CD4-positive, alpha-beta T cell (primary cell): ENCODE measurements at regions not wholly inside any gene's neighbourhood (a gene's known extent, or its start where the extent isn't known, plus 50 kb on each side); places are given as distances from the start of the nearest gene placed in this dataset.

ENCODE experiments used
- ATAC-seq: fragments of 200-7000 bp; cut with Tn5 transposase; one replicate; pipeline ENCODE4 v1.10.0; 2022; ENCODE audit warnings: mild to moderate bottlenecking; ENCODE audit not compliant: poor library complexity
- CTCF ChIA-PET: fragments of 350-600 bp; sonication (Branson Sonifier 250); formaldehyde crosslinking; loops from one replicate; lab custom pipeline; 2021; ENCODE audit warnings: antibody characterized with exemption, inconsistent platforms; lab: Charles Lee
- POLR2A ChIA-PET: fragments of 350-600 bp; sonication (Branson Sonifier 250); formaldehyde crosslinking; loops from one replicate; lab custom pipeline; 2021; ENCODE audit warnings: antibody characterized with exemption, inconsistent platforms; lab: Charles Lee
- DNase-seq, 14 experiments: peaks; one replicate each; pipeline ENCODE4 v3.0.0-alpha.2; 2013 to 2020; ENCODE audit warnings: mixed read lengths in 2 of 14
- H3K27ac ChIP-seq, 2 donors: one replicate each; pipeline versions ENCODE4 v1.5.1 to v1.7.0; 2013; ENCODE audit warnings: low read length in 2 of 2, low read depth in 1 of 2, mild to moderate bottlenecking in 1 of 2
- H3K27me3 ChIP-seq, 2 experiments: 1 replicate in 1 of 2; 2 replicates in 1 of 2; pipeline versions ENCODE4 v1.6.1 to v1.7.0; 2013; ENCODE audit warnings: low read length in 2 of 2, control low read depth in 1 of 2, mild to moderate bottlenecking in 1 of 2, moderate library complexity in 1 of 2; ENCODE audit not compliant: insufficient read depth in 2 of 2, control insufficient read depth in 1 of 2
- H3K36me3 ChIP-seq: one replicate; pipeline ENCODE4 v1.6.1; 2013; ENCODE audit warnings: low read length, control low read depth; ENCODE audit not compliant: insufficient read depth
- H3K4me1 ChIP-seq: one replicate; pipeline ENCODE4 v1.6.1; 2013; ENCODE audit warnings: low read length, control low read depth; ENCODE audit not compliant: insufficient read depth
- H3K4me3 ChIP-seq: one replicate; pipeline ENCODE4 v1.5.1; 2013; ENCODE audit warnings: mild to moderate bottlenecking, low read length, moderate library complexity
- H3K9me3 ChIP-seq, 2 experiments: 1 replicate in 1 of 2; 2 replicates in 1 of 2; pipeline versions ENCODE4 v1.6.1 to v1.7.0; 2013; ENCODE audit warnings: low read length in 2 of 2, mild to moderate bottlenecking in 2 of 2, control low read depth in 1 of 2, moderate library complexity in 1 of 2; ENCODE audit not compliant: control insufficient read depth in 1 of 2, insufficient read depth in 1 of 2
- H3K27ac Mint-ChIP-seq: one replicate; pipeline ENCODE4 v1.8.0; 2020; ENCODE audit warnings: mixed read lengths
- H3K27me3 Mint-ChIP-seq: one replicate; pipeline ENCODE4 v1.8.0; 2021; ENCODE audit warnings: mixed read lengths
- H3K36me3 Mint-ChIP-seq: one replicate; pipeline ENCODE4 v1.8.0; 2021; ENCODE audit warnings: low read depth, mixed read lengths
- H3K4me1 Mint-ChIP-seq: one replicate; pipeline ENCODE4 v1.8.0; 2021; ENCODE audit warnings: low read depth, mixed read lengths
- H3K4me3 Mint-ChIP-seq: one replicate; pipeline ENCODE4 v1.8.0; 2020; ENCODE audit warnings: mild to moderate bottlenecking, mixed read lengths
- H3K9me3 Mint-ChIP-seq: one replicate; pipeline ENCODE4 v1.8.0; 2020; ENCODE audit warnings: mixed read lengths
- intact Hi-C, 2 experiments: fragments of 100-400 bp; cut with DNase I in 1 of 2; cut with micrococcal nuclease in 1 of 2; formaldehyde crosslinking; loops; one replicate each; pipeline versions ENCODE4 v1.15.1 to v1.9.0; 2023 to 2025; cut with DNase I, micrococcal nuclease
- TF ChIP-seq, protein P1 (sequence below): fragments of 200-600 bp; IDR thresholded peaks from one replicate; pipeline ENCODE4 v1.8.0; 2022; ENCODE audit warnings: antibody characterized with exemption, mild to moderate bottlenecking

DNA sequence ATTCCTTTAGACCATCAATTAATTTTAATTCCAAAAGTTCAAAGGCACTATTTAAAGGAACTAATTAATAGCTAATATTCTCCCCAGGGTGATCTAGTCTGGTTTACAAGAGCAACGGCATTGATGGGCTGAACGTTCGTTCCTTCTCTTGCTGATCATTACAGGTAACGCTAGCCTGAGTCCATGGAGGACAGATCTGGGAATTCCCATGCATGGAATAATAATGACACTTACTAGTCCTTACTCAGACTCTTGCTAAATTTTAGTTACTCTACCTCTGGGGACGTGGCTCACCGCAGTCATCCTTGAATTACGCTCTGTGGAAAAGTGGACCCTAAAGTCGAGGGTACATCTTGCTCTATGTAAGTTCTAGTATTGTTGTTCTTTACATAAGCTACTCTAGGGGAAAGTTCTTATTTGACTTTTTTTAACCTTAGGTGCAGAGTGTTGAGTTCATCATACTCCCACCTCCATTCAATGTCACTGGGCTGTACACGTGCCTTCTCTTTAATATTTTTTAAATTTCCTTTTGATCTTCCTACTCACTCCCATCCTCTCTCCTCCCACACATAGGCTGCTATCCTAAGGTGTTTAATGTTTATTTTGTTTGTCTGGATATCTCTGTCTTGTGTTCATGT lies 133.9 kb downstream of the ZNF281 start:
- H3K4me1 Mint-ChIP-seq = no peaks in the 10 kb centered on the region
- Histone ChIP-seq H3K27me3 (no peaks in the 10 kb centered on the region), H3K9me3 (no peaks in the 10 kb centered on the region), H3K4me1 (no peaks in the 10 kb centered on the region), H3K36me3 (no peaks in the 10 kb centered on the region), H3K27ac (no peak overlapping the region), H3K4me3 (no peak overlapping the region)
- peaks cover 5% of the 10 kb centered on the region for H3K27me3 Mint-ChIP-seq
- H3K4me3 Mint-ChIP-seq = no peak overlapping the region
- H3K9me3 Mint-ChIP-seq = no peaks in the 10 kb centered on the region
- no peak overlapping the region for H3K27ac Mint-ChIP-seq
- POLR2A ChIA-PET = interaction anchor here (0.9 to 1.2 kb wide), 2 partner anchors 26 to 137 kb away, joined by 3 to 4 read pairs; no protein-coding TSS in a partner anchor
- H3K36me3 Mint-ChIP-seq = no peaks in the 10 kb centered on the region
- TF ChIP-seq, protein P1, sequence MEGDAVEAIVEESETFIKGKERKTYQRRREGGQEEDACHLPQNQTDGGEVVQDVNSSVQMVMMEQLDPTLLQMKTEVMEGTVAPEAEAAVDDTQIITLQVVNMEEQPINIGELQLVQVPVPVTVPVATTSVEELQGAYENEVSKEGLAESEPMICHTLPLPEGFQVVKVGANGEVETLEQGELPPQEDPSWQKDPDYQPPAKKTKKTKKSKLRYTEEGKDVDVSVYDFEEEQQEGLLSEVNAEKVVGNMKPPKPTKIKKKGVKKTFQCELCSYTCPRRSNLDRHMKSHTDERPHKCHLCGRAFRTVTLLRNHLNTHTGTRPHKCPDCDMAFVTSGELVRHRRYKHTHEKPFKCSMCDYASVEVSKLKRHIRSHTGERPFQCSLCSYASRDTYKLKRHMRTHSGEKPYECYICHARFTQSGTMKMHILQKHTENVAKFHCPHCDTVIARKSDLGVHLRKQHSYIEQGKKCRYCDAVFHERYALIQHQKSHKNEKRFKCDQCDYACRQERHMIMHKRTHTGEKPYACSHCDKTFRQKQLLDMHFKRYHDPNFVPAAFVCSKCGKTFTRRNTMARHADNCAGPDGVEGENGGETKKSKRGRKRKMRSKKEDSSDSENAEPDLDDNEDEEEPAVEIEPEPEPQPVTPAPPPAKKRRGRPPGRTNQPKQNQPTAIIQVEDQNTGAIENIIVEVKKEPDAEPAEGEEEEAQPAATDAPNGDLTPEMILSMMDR = no peak
- CTCF ChIA-PET = interaction anchor here (1.0 to 1.5 kb wide), 4 partner anchors 15 to 45 kb away, joined by 3 to 4 read pairs (median 3); no protein-coding TSS in a partner anchor
- DNase-seq (no peak), ATAC-seq (no peak)
- intact Hi-C loops = no loop called here

DNA sequence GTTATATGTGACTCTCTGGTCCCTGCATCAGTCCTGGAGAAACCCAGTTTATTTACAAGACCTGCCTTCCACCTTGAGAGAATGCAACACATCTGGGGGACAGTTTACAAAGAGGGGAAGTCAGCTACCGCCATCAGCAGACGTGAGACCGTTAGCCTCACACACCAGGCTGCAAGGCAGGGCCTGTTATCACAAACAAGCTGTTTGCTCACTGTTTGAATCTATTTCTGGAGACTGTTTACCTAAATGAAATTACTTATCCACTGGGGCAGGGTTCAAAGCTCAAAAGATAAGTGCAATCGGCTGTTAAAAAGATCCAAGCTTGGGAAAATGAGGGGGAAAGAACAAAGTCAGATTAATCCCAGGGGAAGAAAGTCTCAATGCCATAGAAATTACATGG lies 134.4 kb downstream of the ZNF281 start:
- H3K9me3 ChIP-seq = no peaks in the 10 kb centered on the region

GRCh38 chr1:200274116-200274515 lies 135.7 kb downstream of the ZNF281 start:
- no peaks in the 10 kb centered on the region for H3K9me3 ChIP-seq
- no peaks in the 10 kb centered on the region for H3K36me3 ChIP-seq
- H3K27ac Mint-ChIP-seq = no peak overlapping the region
- no peaks in the 10 kb centered on the region for H3K4me1 Mint-ChIP-seq
- no peak for DNase-seq
- no peak overlapping the region for H3K4me3 Mint-ChIP-seq
- H3K4me3 ChIP-seq = no peak overlapping the region
- no peaks in the 10 kb centered on the region for H3K9me3 Mint-ChIP-seq
- H3K27ac ChIP-seq = no peak overlapping the region
- no peaks in the 10 kb centered on the region for H3K27me3 ChIP-seq
- ChIA-PET POLR2A (no interaction called here), CTCF (no interaction called here)
- H3K36me3 Mint-ChIP-seq = no peaks in the 10 kb centered on the region
- H3K4me1 ChIP-seq = no peaks in the 10 kb centered on the region
- intact Hi-C loops = no loop called here
- no peaks in the 10 kb centered on the region for H3K27me3 Mint-ChIP-seq
- TF ChIP-seq, protein P1 = no peak
- no peak for ATAC-seq

More for the DNA sequence above, 134.4 kb downstream of the ZNF281 start:
- H3K27me3 ChIP-seq = no peaks in the 10 kb centered on the region
- intact Hi-C loops = no loop called here
- H3K4me3 ChIP-seq = no peak overlapping the region
- CTCF ChIA-PET = interaction anchor here (1.4 kb wide), 1 partner anchor 15 kb away, joined by 3 read pairs; no protein-coding TSS in a partner anchor
- Mint-ChIP-seq H3K36me3 (no peaks in the 10 kb centered on the region), H3K9me3 (no peaks in the 10 kb centered on the region), H3K27ac (no peak overlapping the region), H3K4me3 (no peak overlapping the region), H3K4me1 (no peaks in the 10 kb centered on the region), H3K27me3 (peaks cover 5% of the 10 kb centered on the region)
- no peak for ATAC-seq
- TF ChIP-seq, protein P1 = no peak
- no peak overlapping the region for H3K27ac ChIP-seq
- DNase-seq = no peak
- POLR2A ChIA-PET = interaction anchor here (1.2 kb wide), 1 partner anchor 27 kb away, joined by 4 read pairs; no protein-coding TSS in a partner anchor
- H3K36me3 ChIP-seq = no peaks in the 10 kb centered on the region
- H3K4me1 ChIP-seq = no peaks in the 10 kb centered on the region
